CD14-positive monocyte (primary cell): ENCODE measurements at regions not wholly inside any gene's neighbourhood (a gene's known extent, or its start where the extent isn't known, plus 50 kb on each side); places are given as distances from the start of the nearest gene placed in this dataset.

Experiments
- DNase-seq, 3 donors: peaks; one replicate each; pipeline ENCODE4 v3.0.0-alpha.2; 2011 to 2022
- H2AFZ ChIP-seq: 2 replicates; pipeline ENCODE4 v1.6.0; 2012; ENCODE audit warnings: mild to moderate bottlenecking, low read depth, low read length, inconsistent platforms; ENCODE audit not compliant: insufficient read depth, poor library complexity, severe bottlenecking
- H3K27ac ChIP-seq, 2 donors: 1 replicate in 1 of 2; 2 replicates in 1 of 2; pipeline ENCODE4 v1.5.1; 2012 to 2013; ENCODE audit warnings: low read length in 2 of 2, control low read depth in 1 of 2, inconsistent platforms in 1 of 2, low read depth in 1 of 2, mild to moderate bottlenecking in 1 of 2
- H3K27me3 ChIP-seq, 2 donors: one replicate each; pipeline versions ENCODE4 v1.6.0 to v1.6.1; 2011 to 2013; ENCODE audit warnings: low read length in 2 of 2; ENCODE audit not compliant: control insufficient read depth in 2 of 2, insufficient read depth in 2 of 2
- H3K36me3 ChIP-seq, 2 donors: replicated peaks in 1 of 2; 1 replicate in 1 of 2; 2 replicates in 1 of 2; pipeline versions ENCODE4 v1.5.1 to v1.6.1; 2012 to 2013; ENCODE audit warnings: low read length in 2 of 2, control low read depth in 1 of 2, inconsistent platforms in 1 of 2, mild to moderate bottlenecking in 1 of 2; ENCODE audit not compliant: insufficient read depth in 2 of 2, control insufficient read depth in 1 of 2
- H3K4me1 ChIP-seq, 2 donors: 1 replicate in 1 of 2; 2 replicates in 1 of 2; pipeline versions ENCODE4 v1.5.1 to v1.6.1; 2012 to 2013; ENCODE audit warnings: low read length in 2 of 2, control low read depth in 1 of 2, inconsistent platforms in 1 of 2, mild to moderate bottlenecking in 1 of 2, moderate library complexity in 1 of 2; ENCODE audit not compliant: insufficient read depth in 2 of 2, control insufficient read depth in 1 of 2
- H3K4me2 ChIP-seq: replicated peaks from 2 replicates; pipeline ENCODE3; 2012; ENCODE audit warnings: low read length, moderate library complexity, mild to moderate bottlenecking; ENCODE audit not compliant: poor library complexity, severe bottlenecking; ENCODE audit errors: extremely low read depth
- H3K4me3 ChIP-seq, 3 experiments: fragments of 200-600 bp in 1 of 3; sonication (generic) in 1 of 3; replicated peaks in 1 of 3; 1 replicate in 2 of 3; 2 replicates in 1 of 3; pipeline ENCODE4 v1.5.1; 2011 to 2013; ENCODE audit warnings: low read length in 3 of 3, mild to moderate bottlenecking in 3 of 3, control low read depth in 2 of 3, low read depth in 2 of 3, inconsistent platforms in 1 of 3, moderate library complexity in 1 of 3
- H3K79me2 ChIP-seq: 2 replicates; pipeline ENCODE4 v1.6.0; 2012; ENCODE audit warnings: mild to moderate bottlenecking, control low read depth, inconsistent platforms, low read length, moderate library complexity; ENCODE audit not compliant: insufficient read depth
- H3K9ac ChIP-seq: 2 replicates; pipeline ENCODE4 v1.6.0; 2017; ENCODE audit warnings: low read length, mild to moderate bottlenecking; ENCODE audit not compliant: insufficient read depth, poor library complexity, severe bottlenecking
- H3K9me3 ChIP-seq, 2 donors: replicated peaks in 1 of 2; 1 replicate in 1 of 2; 2 replicates in 1 of 2; pipeline versions ENCODE4 v1.5.1 to v1.6.1; 2012 to 2013; ENCODE audit warnings: low read length in 2 of 2, control low read depth in 1 of 2; ENCODE audit not compliant: control insufficient read depth in 1 of 2, insufficient read depth in 1 of 2
- H4K20me1 ChIP-seq: 2 replicates; pipeline ENCODE4 v1.6.0; 2012; ENCODE audit warnings: mild to moderate bottlenecking, low read length, control low read depth, moderate library complexity; ENCODE audit not compliant: insufficient read depth
- H3K27ac Mint-ChIP-seq, 7 donors: one replicate each; pipeline ENCODE4 v1.8.0; 2020; ENCODE audit warnings: mild to moderate bottlenecking in 7 of 7, mixed read lengths in 7 of 7, moderate library complexity in 6 of 7, inconsistent platforms in 2 of 7
- H3K27me3 Mint-ChIP-seq, 3 donors: one replicate each; pipeline ENCODE4 v1.8.0; 2021 to 2022; ENCODE audit warnings: low read depth in 3 of 3, mild to moderate bottlenecking in 3 of 3, mixed read lengths in 3 of 3, moderate library complexity in 3 of 3, inconsistent platforms in 1 of 3
- H3K36me3 Mint-ChIP-seq, 2 donors: one replicate each; pipeline ENCODE4 v1.8.0; 2020; ENCODE audit warnings: mixed read lengths in 2 of 2, inconsistent platforms in 1 of 2, mild to moderate bottlenecking in 1 of 2
- H3K4me1 Mint-ChIP-seq: one replicate; pipeline ENCODE4 v1.8.0; 2020; ENCODE audit warnings: mild to moderate bottlenecking, mixed read lengths
- H3K4me3 Mint-ChIP-seq, 2 donors: one replicate each; pipeline ENCODE4 v1.8.0; 2020; ENCODE audit warnings: mild to moderate bottlenecking in 2 of 2, mixed read lengths in 2 of 2, moderate library complexity in 1 of 2
- H3K9me3 Mint-ChIP-seq, 7 donors: one replicate each; pipeline ENCODE4 v1.8.0; 2020 to 2022; ENCODE audit warnings: mixed read lengths in 7 of 7, mild to moderate bottlenecking in 6 of 7, moderate library complexity in 6 of 7, inconsistent platforms in 2 of 7
- WGBS: methylation state at CpG from one replicate; pipeline ENCODE4 v1.1.5; 2013; ENCODE audit warnings: missing lambda C conversion rate; ENCODE audit not compliant: insufficient coverage; 5-methylcytosine and 5-hydroxymethylcytosine counted together
- intact Hi-C, 2 donors: fragments of 100-400 bp; cut with micrococcal nuclease; formaldehyde crosslinking; loops; one replicate each; pipeline versions ENCODE4 v1.15.0 to v1.15.1; 2023
- TF ChIP-seq, protein P1 (sequence below): fragments of 200-600 bp; IDR thresholded peaks from one replicate; pipeline ENCODE4 v1.8.0; 2022; ENCODE audit warnings: antibody characterized with exemption, mild to moderate bottlenecking

DNA sequence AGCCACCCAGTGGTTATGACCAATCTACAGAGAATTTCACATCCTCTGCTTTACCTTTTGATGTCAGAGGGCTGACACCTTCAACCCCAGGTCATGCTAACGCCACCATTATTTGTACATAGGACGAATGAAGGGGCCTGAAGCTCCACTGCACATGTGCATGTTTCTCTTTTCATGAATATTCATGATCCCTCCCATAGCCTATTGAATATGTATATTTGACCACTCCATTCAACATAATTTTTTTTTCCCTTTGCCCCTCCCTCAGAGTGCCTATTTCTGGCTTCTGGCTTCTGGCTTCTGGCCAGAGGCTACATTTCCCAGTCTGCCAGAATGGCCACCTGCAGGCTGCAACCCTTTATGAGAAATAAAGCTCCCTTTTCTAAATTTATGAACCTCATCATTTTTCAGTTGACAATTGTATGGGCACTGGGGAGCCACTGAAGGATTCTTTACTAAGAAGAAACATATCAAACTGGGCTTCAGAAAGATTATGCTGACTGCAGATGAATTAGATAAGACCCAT lies 406.7 kb downstream of the SIPA1L2 start:
- 80% methylated on average over 1 of the region's 2 CpGs for WGBS

DNA sequence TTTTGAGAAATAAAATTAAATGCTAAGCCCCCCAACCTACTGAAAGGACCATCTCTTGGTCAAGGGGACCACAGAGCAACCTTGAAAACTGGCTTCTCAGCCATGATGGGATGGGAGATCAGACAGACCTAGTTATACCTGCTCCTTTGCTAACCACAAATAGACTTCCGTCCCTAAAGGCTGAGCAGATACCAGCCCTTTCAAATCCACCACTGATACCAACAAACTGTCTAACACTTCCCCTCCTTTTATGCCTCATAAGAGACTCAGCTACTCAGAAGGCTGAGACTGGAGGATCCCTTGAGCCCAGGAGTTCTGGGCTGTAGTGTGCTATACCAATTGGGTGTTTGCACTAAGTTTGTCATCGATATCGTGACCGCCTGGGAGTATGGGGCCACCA lies 407.3 kb downstream of the SIPA1L2 start:
- no peaks in the 10 kb centered on the region for H3K36me3 Mint-ChIP-seq
- no peak overlapping the region for H3K27ac Mint-ChIP-seq

More for the DNA sequence above, 406.7 kb downstream of the SIPA1L2 start:
- DNase-seq: no peak
- no peak overlapping the region for H3K4me2 ChIP-seq
- Mint-ChIP-seq H3K36me3 (no peaks in the 10 kb centered on the region), H3K27me3 (peaks cover 9 to 25% (median 17%) of the 10 kb centered on the region in 3 donors), H3K4me3 (no peak overlapping the region), H3K4me1 (no peaks in the 10 kb centered on the region), H3K27ac (no peak overlapping the region), H3K9me3 (peaks cover 0 to 6% (median 0%) of the 10 kb centered on the region in 7 donors)
- no peaks in the 10 kb centered on the region for H3K9me3 ChIP-seq
- no peak overlapping the region for H2AFZ ChIP-seq
- no peaks in the 10 kb centered on the region for H3K36me3 ChIP-seq
- H3K4me1 ChIP-seq: no peaks in the 10 kb centered on the region
- peaks cover 16 to 25% of the 10 kb centered on the region in 2 donors for H3K27me3 ChIP-seq
- TF ChIP-seq, protein P1, sequence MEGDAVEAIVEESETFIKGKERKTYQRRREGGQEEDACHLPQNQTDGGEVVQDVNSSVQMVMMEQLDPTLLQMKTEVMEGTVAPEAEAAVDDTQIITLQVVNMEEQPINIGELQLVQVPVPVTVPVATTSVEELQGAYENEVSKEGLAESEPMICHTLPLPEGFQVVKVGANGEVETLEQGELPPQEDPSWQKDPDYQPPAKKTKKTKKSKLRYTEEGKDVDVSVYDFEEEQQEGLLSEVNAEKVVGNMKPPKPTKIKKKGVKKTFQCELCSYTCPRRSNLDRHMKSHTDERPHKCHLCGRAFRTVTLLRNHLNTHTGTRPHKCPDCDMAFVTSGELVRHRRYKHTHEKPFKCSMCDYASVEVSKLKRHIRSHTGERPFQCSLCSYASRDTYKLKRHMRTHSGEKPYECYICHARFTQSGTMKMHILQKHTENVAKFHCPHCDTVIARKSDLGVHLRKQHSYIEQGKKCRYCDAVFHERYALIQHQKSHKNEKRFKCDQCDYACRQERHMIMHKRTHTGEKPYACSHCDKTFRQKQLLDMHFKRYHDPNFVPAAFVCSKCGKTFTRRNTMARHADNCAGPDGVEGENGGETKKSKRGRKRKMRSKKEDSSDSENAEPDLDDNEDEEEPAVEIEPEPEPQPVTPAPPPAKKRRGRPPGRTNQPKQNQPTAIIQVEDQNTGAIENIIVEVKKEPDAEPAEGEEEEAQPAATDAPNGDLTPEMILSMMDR: no peak
- H3K4me3 ChIP-seq: no peak overlapping the region
- no peak overlapping the region for H3K27ac ChIP-seq
- H3K79me2 ChIP-seq: no peaks in the 10 kb centered on the region
- H4K20me1 ChIP-seq: no peaks in the 10 kb centered on the region
- intact Hi-C loops: no loop called here
- H3K9ac ChIP-seq: no peak overlapping the region

More for the DNA sequence above, 407.3 kb downstream of the SIPA1L2 start:
- Histone ChIP-seq H3K36me3 (no peaks in the 10 kb centered on the region), H4K20me1 (no peaks in the 10 kb centered on the region), H3K9ac (no peak overlapping the region), H3K27ac (no peak overlapping the region), H3K4me3 (no peak overlapping the region), H3K4me1 (no peaks in the 10 kb centered on the region), H3K27me3 (peaks cover 14 to 20% of the 10 kb centered on the region in 2 donors), H3K79me2 (no peaks in the 10 kb centered on the region), H3K9me3 (no peaks in the 10 kb centered on the region), H2AFZ (no peak overlapping the region), H3K4me2 (no peak overlapping the region)
- Mint-ChIP-seq H3K27me3 (peaks cover 9 to 23% (median 15%) of the 10 kb centered on the region in 3 donors), H3K4me3 (no peak overlapping the region), H3K4me1 (no peaks in the 10 kb centered on the region), H3K9me3 (peaks cover 0 to 6% (median 0%) of the 10 kb centered on the region in 7 donors)
- intact Hi-C loops: no loop called here
- no peak for DNase-seq
- WGBS: 100% methylated on average over 4 of the region's 4 CpGs
- TF ChIP-seq, protein P1: no peak
